GM19351 (cell line): ENCODE measurements at regions not wholly inside any gene's neighbourhood (a gene's known extent, or its start where the extent isn't known, plus 50 kb on each side); places are given as distances from the start of the nearest gene placed in this dataset.
"Not testable (repeated sequence)": the region's sequence is repeated elsewhere in the genome, so short reads cannot be mapped to it uniquely, and the experiment has no call there.

Source experiments
- ATAC-seq: cut with Tn5 transposase; IDR thresholded peaks from one replicate; pipeline ENCODE4 v1.9.1; 2021; ENCODE audit warnings: mild to moderate bottlenecking, moderate library complexity; ENCODE audit not compliant: unreplicated experiment

GRCh38 chr1:4207842-4208692 lies 308.0 kb upstream of the C1orf174 start:
- ATAC-seq, result no peak

DNA sequence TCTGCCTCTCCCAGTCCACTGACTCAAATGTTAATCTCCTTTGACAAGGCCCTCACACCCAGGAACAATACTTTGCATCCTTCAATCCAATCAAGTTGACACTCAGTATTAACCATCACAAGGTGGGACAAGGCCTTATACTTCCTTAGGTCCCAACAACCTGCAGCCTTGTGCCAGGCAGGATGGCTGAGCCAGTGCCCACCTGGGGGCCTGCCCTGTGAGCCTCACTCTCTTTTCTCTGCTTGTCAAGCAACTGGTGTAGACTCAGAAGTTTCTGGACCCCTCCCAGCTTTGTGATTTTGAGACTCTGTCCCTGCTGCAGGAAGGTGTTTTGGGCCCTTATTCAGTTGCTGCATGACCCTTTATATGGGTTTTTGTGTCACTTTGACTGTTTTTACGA lies 310.0 kb upstream of the C1orf174 start:
- no peak for ATAC-seq

DNA sequence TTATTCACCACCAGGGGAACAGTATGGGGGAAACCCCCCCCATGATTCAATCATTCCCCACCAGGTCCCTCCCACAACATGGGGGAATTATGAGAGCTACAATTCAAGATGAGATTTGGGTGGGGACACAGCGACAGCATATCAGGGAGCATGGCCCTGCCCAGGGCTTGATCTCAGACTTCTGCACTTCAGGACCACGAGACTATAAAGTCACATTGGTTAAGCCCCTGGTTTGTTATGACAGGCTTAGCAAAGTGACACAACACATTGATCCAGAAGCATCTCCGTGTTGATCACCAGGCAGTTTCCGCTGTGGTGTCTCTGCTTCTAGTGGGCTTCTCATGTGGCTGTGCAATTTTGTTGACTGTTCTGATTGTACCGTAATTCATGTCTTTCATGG lies 312.7 kb upstream of the C1orf174 start:
- no peak for ATAC-seq

- ATAC-seq, result no peak
Observed at GRCh38 chr1:4213366-4213973, 313.4 kb upstream of the C1orf174 start.

GRCh38 chr1:4214826-4215225 lies 314.8 kb upstream of the C1orf174 start:
- no peak for ATAC-seq

DNA sequence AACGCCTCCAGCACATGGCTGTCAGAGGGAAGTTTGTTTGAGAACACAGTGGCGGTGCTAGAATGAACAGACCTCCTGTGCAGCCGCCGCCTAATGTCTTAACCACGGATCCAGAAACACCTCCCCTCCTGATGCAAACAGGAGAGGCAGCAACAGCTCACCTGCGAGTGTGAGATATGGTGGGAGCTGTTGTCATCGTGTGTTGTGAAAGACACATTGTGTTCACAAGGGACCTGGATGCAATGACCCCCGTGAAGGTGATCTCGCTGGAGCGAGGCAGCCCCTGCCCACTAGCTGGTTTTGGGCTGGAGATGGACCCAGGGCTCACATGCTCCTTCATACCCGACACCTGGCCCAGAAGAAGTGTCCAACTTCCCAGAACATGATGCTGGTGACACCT lies 315.3 kb upstream of the C1orf174 start:
- no peak for ATAC-seq

GRCh38 chr1:4216231-4216630 lies 316.2 kb upstream of the C1orf174 start:
- no peak for ATAC-seq

- no peak for ATAC-seq
Observed at GRCh38 chr1:4218619-4219018, 318.5 kb upstream of the C1orf174 start.

- ATAC-seq, result no peak
Observed at GRCh38 chr1:4219111-4219510, 319.0 kb upstream of the C1orf174 start.

GRCh38 chr1:4219826-4220225 lies 319.8 kb upstream of the C1orf174 start:
- no peak for ATAC-seq

DNA sequence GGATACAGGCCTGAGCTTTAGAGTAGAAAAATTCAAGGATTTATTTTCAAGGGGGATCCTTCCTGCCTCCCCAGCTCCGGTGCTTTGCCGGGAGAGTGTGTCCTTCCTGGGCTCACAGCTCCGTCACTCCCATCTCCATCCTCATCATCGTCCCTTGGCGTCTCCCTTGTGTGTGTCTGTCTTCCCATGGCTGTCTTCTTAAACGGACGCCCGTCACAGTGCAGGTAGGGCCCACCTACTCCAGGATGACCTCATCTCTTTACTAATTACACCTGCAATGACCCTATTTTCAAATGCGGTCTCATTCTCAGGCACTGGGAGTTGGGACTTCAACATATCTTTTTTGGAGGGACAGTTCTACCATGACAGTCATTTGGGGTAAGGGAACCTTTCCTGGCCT lies 320.3 kb upstream of the C1orf174 start:
- no peak for ATAC-seq

GRCh38 chr1:4221107-4221506 lies 321.0 kb upstream of the C1orf174 start:
- ATAC-seq, result no peak

DNA sequence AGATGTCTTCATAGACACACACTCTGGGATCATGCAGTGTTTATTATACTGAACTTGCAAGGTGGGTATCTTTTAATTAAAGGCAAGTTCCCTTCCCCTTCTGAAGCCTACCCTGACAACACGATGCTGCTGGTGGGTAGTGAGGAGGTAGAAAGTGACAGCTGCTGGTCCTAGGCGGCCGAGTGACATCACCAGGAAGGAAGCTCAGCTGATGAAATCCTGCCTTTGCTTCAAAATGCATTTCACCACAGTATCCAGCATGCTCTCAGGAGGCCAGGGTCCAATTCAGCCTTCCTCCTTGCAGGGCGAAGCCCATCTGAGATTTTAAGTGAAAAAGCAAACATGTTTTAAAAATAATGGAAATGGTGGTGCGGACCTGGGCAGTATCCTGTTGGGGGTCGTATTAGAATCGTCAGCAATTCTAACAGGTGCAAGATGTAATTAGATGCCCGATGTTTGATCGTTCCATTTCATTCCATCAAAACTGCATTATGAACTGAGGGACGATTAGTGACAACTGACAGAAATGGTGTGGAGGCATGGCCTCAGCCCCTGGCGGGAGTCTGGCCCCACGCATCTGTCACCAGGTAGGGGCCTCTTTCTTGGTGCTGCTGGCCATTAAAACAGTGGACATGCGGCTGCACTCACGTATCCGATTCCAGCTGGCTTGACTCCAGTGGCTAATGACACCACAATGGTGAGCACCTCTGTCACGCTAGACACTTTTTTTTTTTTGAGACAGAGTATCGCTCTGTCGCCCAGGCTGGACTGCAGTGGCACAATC lies 324.8 kb upstream of the C1orf174 start:
- ATAC-seq, result no peak

DNA sequence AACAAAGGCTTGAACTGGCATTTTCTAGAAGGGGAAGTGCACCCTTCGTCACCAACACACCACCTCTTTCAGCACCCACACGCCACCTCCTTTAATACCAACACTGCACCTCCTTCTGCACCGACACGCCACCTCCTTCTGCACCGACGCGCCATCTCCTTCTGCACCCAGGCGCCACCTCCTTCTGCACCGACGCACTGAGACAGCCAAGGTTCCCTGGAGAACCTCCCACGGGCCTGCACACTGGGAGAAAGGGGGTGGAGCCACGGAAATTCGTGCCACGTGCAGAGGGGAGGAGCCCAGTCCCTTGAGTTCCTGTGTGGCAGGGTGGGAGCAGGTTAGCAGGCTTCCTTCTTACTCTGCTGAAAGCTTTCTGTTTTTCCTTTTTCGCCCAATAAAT lies 327.9 kb upstream of the C1orf174 start:
- ATAC-seq, result no peak

DNA sequence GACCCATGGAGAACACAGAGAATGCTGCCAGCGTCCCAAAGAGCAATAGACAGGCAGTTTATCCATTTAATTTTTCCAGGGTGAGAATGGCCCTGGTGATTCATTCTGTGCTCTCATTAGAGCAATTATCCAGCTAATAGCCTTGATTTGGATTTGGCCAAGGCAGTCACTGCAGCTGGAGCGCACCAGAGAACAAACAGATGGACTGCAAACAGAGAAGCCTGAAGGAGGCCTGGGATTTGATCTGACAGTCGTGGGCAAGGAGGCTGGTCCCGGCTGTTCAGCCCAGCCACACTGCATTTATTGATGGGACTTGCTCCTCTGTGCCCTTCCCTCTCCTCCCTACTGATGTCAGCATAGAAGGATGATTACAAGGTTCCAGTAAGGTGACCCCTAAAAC lies 353.9 kb upstream of the C1orf174 start:
- no peak for ATAC-seq

DNA sequence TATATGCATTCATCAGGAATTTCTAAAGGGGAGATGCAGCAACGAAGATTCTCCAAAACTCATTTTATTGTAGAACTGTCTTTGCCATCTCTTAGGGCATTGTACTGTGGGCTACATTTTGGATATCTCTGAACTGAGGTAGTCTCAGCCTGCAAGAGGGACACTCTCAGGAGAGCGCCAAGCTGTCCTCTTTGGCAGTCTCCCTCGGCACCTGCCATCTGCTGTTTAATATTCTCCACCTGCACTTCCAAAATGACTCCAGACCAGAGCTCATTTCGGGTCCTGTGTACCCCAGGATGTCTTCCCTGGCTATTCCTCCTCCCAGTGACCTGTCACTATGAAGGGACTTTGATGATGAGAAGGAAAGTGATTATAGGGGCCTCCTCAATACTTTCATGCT lies 356.3 kb upstream of the C1orf174 start:
- no peak for ATAC-seq

DNA sequence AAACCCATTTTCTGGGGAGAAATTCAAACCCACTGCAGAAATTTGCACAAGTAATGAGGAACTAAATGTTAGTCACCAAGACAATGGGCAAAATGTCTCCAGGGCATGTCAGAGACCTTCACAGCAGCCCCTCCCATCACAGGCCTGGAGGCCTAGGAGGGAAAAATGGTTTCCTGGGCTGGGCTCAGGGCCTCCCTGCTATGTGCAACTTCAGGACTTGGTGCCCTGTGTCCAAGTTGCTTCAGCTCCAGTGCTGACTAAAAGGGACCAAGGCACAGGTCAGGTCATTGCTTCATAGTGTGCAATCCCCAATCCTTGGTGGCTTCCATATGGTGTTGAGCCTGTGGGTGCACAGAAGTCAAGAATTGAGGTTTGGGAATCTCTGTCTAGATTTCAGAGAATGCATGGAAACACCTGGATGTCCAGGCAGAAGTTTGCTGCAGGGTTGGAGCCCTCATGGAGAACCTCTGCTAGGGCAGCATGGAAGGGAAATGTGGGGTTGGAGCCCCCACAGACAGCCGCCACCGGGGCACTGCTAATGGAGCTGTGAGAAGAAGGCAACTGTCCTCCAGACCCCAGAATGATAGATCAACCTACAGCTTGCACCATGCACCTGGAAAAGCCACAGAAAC lies 358.2 kb upstream of the C1orf174 start:
- ATAC-seq, result not testable (repeated sequence)

DNA sequence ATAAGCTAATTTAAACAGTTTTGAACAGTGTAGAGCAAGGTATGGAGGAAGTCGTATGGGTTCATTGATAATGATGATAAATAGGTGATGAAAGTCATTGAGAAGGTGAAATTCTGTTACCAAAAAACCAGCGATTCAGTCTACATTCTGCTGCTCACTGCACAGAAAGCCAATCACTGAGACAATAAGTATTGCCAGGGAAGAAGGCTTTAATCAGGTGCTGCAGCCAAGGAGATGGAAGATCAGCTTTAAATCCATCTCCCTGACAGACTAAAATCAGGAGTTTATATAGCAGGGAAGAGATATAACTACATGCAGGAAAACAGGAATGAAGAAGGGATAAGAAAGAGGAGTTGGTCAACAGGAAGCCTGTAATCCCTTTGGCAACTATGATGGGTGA lies 361.3 kb upstream of the C1orf174 start:
- ATAC-seq, result no peak

DNA sequence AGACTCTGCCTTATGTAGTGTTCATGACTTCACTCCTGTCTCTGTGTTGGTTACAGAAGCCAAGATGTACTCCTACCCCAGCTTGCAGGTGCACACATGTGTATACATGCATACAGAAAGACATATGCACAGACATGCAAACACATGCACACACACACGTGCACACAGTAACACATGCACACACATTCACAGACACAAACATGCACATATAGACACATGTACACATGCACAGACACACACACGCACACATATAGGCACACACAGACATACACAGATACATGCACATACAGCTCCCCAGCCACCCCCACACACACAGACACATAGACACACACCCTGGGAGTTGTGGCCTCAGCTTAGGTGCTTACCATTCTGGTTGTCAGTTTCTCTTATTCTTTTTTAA lies 362.6 kb upstream of the C1orf174 start:
- ATAC-seq, result no peak

GRCh38 chr1:4263699-4264098 lies 363.6 kb upstream of the C1orf174 start:
- ATAC-seq, result no peak

GRCh38 chr1:4265836-4266235 lies 365.8 kb upstream of the C1orf174 start:
- ATAC-seq, result no peak
